Tibial nerve (tissue), 4 donors: ENCODE measurements at regions not wholly inside any gene's neighbourhood (a gene's known extent, or its start where the extent isn't known, plus 50 kb on each side); places are given as distances from the start of the nearest gene placed in this dataset.

Experiments used
- DNase-seq, 2 donors: peaks; one replicate each; pipeline ENCODE4 v3.0.0-alpha.2; 2019; ENCODE audit warnings: low spot score in 2 of 2
- H3K27ac ChIP-seq, 4 donors: fragments of 200-600 bp; sonication (generic) in 3 of 4; one replicate each; pipeline ENCODE4 v1.5.1; 2017 to 2019; ENCODE audit warnings: mild to moderate bottlenecking in 1 of 4
- H3K27me3 ChIP-seq, 2 donors: fragments of 200-600 bp; sonication (generic) in 1 of 2; one replicate each; pipeline versions ENCODE4 v1.5.1 to v1.6.0; 2017 to 2019
- H3K36me3 ChIP-seq, 3 donors: fragments of 200-600 bp; sonication (generic); one replicate each; pipeline ENCODE4 v1.5.1; 2018 to 2019
- H3K4me1 ChIP-seq, 4 donors: fragments of 200-600 bp; sonication (generic) in 3 of 4; one replicate each; pipeline ENCODE4 v1.5.1; 2017 to 2019
- H3K4me3 ChIP-seq, 4 donors: fragments of 200-600 bp; sonication (generic) in 3 of 4; one replicate each; pipeline ENCODE4 v1.5.1; 2017 to 2019; ENCODE audit warnings: mild to moderate bottlenecking in 1 of 4, moderate library complexity in 1 of 4
- H3K9me3 ChIP-seq, 4 donors: fragments of 200-600 bp; sonication (generic) in 3 of 4; one replicate each; pipeline ENCODE4 v1.5.1; 2017 to 2019
- EP300 ChIP-seq, 2 donors: sonication (generic); formaldehyde crosslinking; IDR thresholded peaks; one replicate each; pipeline ENCODE4 v1.6.1; 2017; ENCODE audit warnings: antibody characterized with exemption in 2 of 2, mild to moderate bottlenecking in 1 of 2
- POLR2A ChIP-seq, 2 donors: fragments of 450-650 bp; IDR thresholded peaks; one replicate each; pipeline ENCODE4 v1.6.1; 2017; ENCODE audit warnings: antibody characterized with exemption in 2 of 2, mild to moderate bottlenecking in 2 of 2, moderate library complexity in 2 of 2
- WGBS, 2 donors: methylation state at CpG; one replicate each; pipeline ENCODE4 v1.1.5; 2018; 5-methylcytosine and 5-hydroxymethylcytosine counted together
- TF ChIP-seq, protein P1 (sequence below), 5 experiments: fragments of 200-600 bp in 3 of 5; fragments of 450-650 bp in 2 of 5; sonication (generic) in 3 of 5; IDR thresholded peaks; one replicate each; pipeline ENCODE4 v1.5.1; 2016 to 2019; ENCODE audit warnings: antibody characterized with exemption in 5 of 5, mild to moderate bottlenecking in 3 of 5, moderate library complexity in 2 of 5

DNA sequence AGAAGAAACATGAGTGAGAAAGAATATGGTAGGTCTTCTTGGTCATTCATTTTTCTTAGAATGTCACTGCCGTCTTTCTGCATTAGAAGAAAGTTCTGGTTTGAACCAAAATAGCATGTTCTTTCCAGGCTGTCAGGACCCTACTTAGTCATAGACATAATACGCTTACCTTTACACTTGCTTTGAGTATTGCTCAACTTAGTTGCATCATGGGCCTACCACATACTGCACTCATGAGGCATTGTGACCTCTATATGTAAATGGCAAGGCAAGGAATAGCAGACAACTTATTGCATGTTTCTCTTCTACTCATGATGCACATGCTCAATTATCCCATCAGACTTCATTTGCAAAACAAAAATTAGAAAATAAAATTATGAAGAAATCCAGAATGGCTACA is 415.0 kb downstream of the HLX start:
- Histone ChIP-seq H3K27me3 (no peaks in the 10 kb centered on the region), H3K9me3 (no peaks in the 10 kb centered on the region), H3K36me3 (no peaks in the 10 kb centered on the region), H3K4me3 (no peak overlapping the region), H3K27ac (no peak overlapping the region), H3K4me1 (no peaks in the 10 kb centered on the region)
- TF ChIP-seq, protein P1, sequence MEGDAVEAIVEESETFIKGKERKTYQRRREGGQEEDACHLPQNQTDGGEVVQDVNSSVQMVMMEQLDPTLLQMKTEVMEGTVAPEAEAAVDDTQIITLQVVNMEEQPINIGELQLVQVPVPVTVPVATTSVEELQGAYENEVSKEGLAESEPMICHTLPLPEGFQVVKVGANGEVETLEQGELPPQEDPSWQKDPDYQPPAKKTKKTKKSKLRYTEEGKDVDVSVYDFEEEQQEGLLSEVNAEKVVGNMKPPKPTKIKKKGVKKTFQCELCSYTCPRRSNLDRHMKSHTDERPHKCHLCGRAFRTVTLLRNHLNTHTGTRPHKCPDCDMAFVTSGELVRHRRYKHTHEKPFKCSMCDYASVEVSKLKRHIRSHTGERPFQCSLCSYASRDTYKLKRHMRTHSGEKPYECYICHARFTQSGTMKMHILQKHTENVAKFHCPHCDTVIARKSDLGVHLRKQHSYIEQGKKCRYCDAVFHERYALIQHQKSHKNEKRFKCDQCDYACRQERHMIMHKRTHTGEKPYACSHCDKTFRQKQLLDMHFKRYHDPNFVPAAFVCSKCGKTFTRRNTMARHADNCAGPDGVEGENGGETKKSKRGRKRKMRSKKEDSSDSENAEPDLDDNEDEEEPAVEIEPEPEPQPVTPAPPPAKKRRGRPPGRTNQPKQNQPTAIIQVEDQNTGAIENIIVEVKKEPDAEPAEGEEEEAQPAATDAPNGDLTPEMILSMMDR (IDR thresholded peaks at IDR 0.05): no peak
- no peak for TF ChIP-seq POLR2A (IDR thresholded peaks at IDR 0.05)
- TF ChIP-seq EP300 (IDR thresholded peaks at IDR 0.05): no peak
- WGBS, 2 donors: 87 to 98% methylated on average over 2 of the region's 2 CpGs
- no peak for DNase-seq

- Histone ChIP-seq H3K36me3 (no peaks in the 10 kb centered on the region), H3K4me1 (no peaks in the 10 kb centered on the region), H3K4me3 (no peak overlapping the region), H3K27me3 (no peaks in the 10 kb centered on the region), H3K9me3 (no peaks in the 10 kb centered on the region), H3K27ac (no peak overlapping the region)
- DNase-seq: no peak
- TF ChIP-seq EP300 (IDR thresholded peaks at IDR 0.05) (no peak), POLR2A (IDR thresholded peaks at IDR 0.05) (no peak)
- TF ChIP-seq, protein P1 (IDR thresholded peaks at IDR 0.05): no peak
- 67 to 87% methylated on average over 1 of the region's 1 CpG for WGBS, 2 donors
These were observed 423.1 kb downstream of the HLX start for GRCh38 chr1:221302357-221302756.

DNA sequence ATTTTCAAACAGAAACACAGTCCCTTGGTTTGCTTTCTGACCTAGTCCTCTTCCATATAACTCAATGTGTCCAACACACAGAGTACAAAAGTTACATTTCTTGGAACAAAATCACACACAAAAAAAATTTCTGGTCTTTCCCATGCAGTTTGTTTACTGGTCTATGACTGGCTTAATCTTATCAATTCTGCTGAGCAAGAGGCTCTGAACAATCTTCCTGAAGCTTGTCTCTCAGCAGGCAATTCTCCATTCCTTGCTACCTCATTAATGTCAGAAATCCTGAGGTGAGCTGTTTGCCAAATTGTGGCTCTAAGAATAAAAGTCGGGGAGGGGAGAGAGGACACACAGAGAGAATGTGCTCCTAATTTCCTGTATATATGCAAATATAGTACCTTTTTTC is 423.6 kb downstream of the HLX start:
- no peaks in the 10 kb centered on the region for H3K9me3 ChIP-seq
- 57% methylated on average over 1 of the region's 1 CpG for WGBS, 2 donors

GRCh38 chr1:221303623-221304022 is 424.4 kb downstream of the HLX start:
- WGBS, 2 donors: 81 to 100% methylated on average over 1 of the region's 1 CpG
- no peak for DNase-seq
- H3K27me3 ChIP-seq: no peaks in the 10 kb centered on the region

More for the DNA sequence above, 423.6 kb downstream of the HLX start:
- Histone ChIP-seq H3K4me3 (no peak overlapping the region), H3K4me1 (no peaks in the 10 kb centered on the region), H3K36me3 (no peaks in the 10 kb centered on the region), H3K27me3 (no peaks in the 10 kb centered on the region), H3K27ac (no peak overlapping the region)
- DNase-seq: no peak
- TF ChIP-seq EP300 (IDR thresholded peaks at IDR 0.05): no peak
- no peak for TF ChIP-seq POLR2A (IDR thresholded peaks at IDR 0.05)
- TF ChIP-seq, protein P1 (IDR thresholded peaks at IDR 0.05): no peak

GRCh38 chr1:221306239-221306638 is 427.0 kb downstream of the HLX start:
- no peak for DNase-seq
- H3K4me3 ChIP-seq: no peak overlapping the region
- TF ChIP-seq EP300 (IDR thresholded peaks at IDR 0.05) (no peak), POLR2A (IDR thresholded peaks at IDR 0.05) (no peak)
- TF ChIP-seq, protein P1 (IDR thresholded peaks at IDR 0.05): no peak
- no peaks in the 10 kb centered on the region for H3K9me3 ChIP-seq
- no peaks in the 10 kb centered on the region for H3K4me1 ChIP-seq
- WGBS, 2 donors: 93% methylated on average over 5 of the region's 5 CpGs
- no peak overlapping the region for H3K27ac ChIP-seq
- H3K27me3 ChIP-seq: no peaks in the 10 kb centered on the region
- no peaks in the 10 kb centered on the region for H3K36me3 ChIP-seq

More at GRCh38 chr1:221303623-221304022, 424.4 kb downstream of the HLX start:
- Histone ChIP-seq H3K36me3 (no peaks in the 10 kb centered on the region), H3K9me3 (no peaks in the 10 kb centered on the region), H3K4me1 (no peaks in the 10 kb centered on the region), H3K27ac (no peak overlapping the region), H3K4me3 (no peak overlapping the region)
- TF ChIP-seq POLR2A (IDR thresholded peaks at IDR 0.05): no peak
- TF ChIP-seq EP300 (IDR thresholded peaks at IDR 0.05): no peak
- TF ChIP-seq, protein P1 (IDR thresholded peaks at IDR 0.05): no peak
